ENCODE measurements at regions not wholly inside any gene's neighbourhood (a gene's known extent, or its start where the extent isn't known, plus 50 kb on each side); places are given as distances from the start of the nearest gene placed in this dataset.

- Mint-ChIP-seq H3K4me1 (no peaks in the 10 kb centered on the region), H3K9me3 (peaks cover 52% of the 10 kb centered on the region), H3K4me3 (no peak overlapping the region), H3K36me3 (peaks cover 42% of the 10 kb centered on the region), H3K27ac (no peak overlapping the region), H3K27me3 (ENCODE audit: low read depth) (peaks cover 8% of the 10 kb centered on the region)
- CTCF ChIA-PET, result no interaction called here
- ATAC-seq (no peak), DNase-seq (ENCODE audit: low spot score) (no peak)
- POLR2A ChIA-PET, result no interaction called here
- TF ChIP-seq ZNF121 (CRISPR knock-in tag; IDR thresholded peaks at IDR 0.05) (no peak), ZNF263 (CRISPR knock-in tag; IDR thresholded peaks at IDR 0.05; ENCODE audit: low read depth) (no peak), NR3C1 (CRISPR knock-in tag; conservative IDR thresholded peaks at IDR 0.05; ENCODE audit: low read depth) (no peak), E2F5 (CRISPR knock-in tag; IDR thresholded peaks at IDR 0.05) (no peak), OVOL2 (CRISPR knock-in tag; IDR thresholded peaks at IDR 0.05; ENCODE audit: borderline replicate concordance) (no peak), ZNF671 (CRISPR knock-in tag; IDR thresholded peaks at IDR 0.05) (no peak), ERG (CRISPR knock-in tag; IDR thresholded peaks at IDR 0.05) (no peak), FOXP1 (CRISPR knock-in tag; IDR thresholded peaks at IDR 0.05; ENCODE audit: borderline replicate concordance) (no peak), ATF6 (CRISPR knock-in tag; IDR thresholded peaks at IDR 0.05) (no peak), JAZF1 (CRISPR knock-in tag; IDR thresholded peaks at IDR 0.05) (no peak)
Observed at GRCh38 chr18:14962626-14963025, 214.7 kb downstream of the ANKRD30B start.

- Mint-ChIP-seq H3K4me3 (no peak overlapping the region), H3K4me1 (no peaks in the 10 kb centered on the region), H3K27ac (no peak overlapping the region), H3K9me3 (peaks cover 46% of the 10 kb centered on the region), H3K27me3 (ENCODE audit: low read depth) (peaks cover 8% of the 10 kb centered on the region), H3K36me3 (peaks cover 38% of the 10 kb centered on the region)
- ChIA-PET POLR2A (no interaction called here), CTCF (no interaction called here)
- no peak for TF ChIP-seq CDX4 (CRISPR knock-in tag; IDR thresholded peaks at IDR 0.05; ENCODE audit: borderline replicate concordance)
- no peak for TF ChIP-seq E2F4 (CRISPR knock-in tag; IDR thresholded peaks at IDR 0.05; ENCODE audit: borderline replicate concordance, low read depth)
- no peak for TF ChIP-seq ZNF317 (CRISPR knock-in tag; IDR thresholded peaks at IDR 0.05; ENCODE audit: borderline replicate concordance, low read depth)
- TF ChIP-seq CTCF (IDR thresholded peaks at IDR 0.05), result no peak
- no peak for TF ChIP-seq E2F5 (CRISPR knock-in tag; IDR thresholded peaks at IDR 0.05)
- TF ChIP-seq NFE2L1 (CRISPR knock-in tag; IDR thresholded peaks at IDR 0.05), result no peak
- TF ChIP-seq ETV6 (CRISPR knock-in tag; IDR thresholded peaks at IDR 0.05), result no peak
- ATAC-seq (no peak), DNase-seq (ENCODE audit: low spot score) (no peak)
Observed at GRCh38 chr18:14963246-14963645, 215.3 kb downstream of the ANKRD30B start.

Data from WTC11 (cell line).